HG02763 (cell line): ENCODE measurements at regions not wholly inside any gene's neighbourhood (a gene's known extent, or its start where the extent isn't known, plus 50 kb on each side); places are given as distances from the start of the nearest gene placed in this dataset.

Experiments used
- ATAC-seq: cut with Tn5 transposase; IDR thresholded peaks from one replicate; pipeline ENCODE4 v1.9.1; 2021; ENCODE audit warnings: mild to moderate bottlenecking, moderate library complexity; ENCODE audit not compliant: unreplicated experiment

DNA sequence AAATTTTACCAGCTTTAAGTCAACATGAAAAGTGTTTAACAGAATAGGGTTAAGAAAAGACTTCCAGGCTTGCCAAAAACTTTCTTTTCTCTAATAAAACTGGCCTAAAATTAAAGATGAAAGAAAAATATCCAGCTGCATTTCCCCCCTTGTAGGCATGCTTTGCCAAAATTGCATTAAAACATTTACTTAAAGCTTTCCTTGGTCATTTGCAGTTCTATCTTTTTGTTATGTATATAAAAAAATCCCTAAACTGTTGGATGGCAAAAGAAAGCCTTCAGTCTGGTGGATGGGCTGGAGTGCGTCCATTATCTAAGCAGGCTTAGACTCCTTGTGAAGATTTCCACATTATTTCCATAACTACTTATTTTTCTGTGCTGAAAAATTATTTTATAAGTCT, 105.4 kb upstream of the DSEL start:
- ATAC-seq = no peak

- ATAC-seq = no peak
Observed at GRCh38 chr18:67621049-67621713, 104.7 kb upstream of the DSEL start.

GRCh38 chr18:67618061-67618460, 101.5 kb upstream of the DSEL start:
- ATAC-seq = no peak

GRCh38 chr18:67615876-67616275, 99.4 kb upstream of the DSEL start:
- ATAC-seq = no peak

- ATAC-seq = no peak
Observed at GRCh38 chr18:67613731-67614130, 97.2 kb upstream of the DSEL start.

GRCh38 chr18:67612281-67612680, 95.8 kb upstream of the DSEL start:
- ATAC-seq = no peak

- no peak for ATAC-seq
Observed at GRCh38 chr18:67608615-67609273, 92.2 kb upstream of the DSEL start.

DNA sequence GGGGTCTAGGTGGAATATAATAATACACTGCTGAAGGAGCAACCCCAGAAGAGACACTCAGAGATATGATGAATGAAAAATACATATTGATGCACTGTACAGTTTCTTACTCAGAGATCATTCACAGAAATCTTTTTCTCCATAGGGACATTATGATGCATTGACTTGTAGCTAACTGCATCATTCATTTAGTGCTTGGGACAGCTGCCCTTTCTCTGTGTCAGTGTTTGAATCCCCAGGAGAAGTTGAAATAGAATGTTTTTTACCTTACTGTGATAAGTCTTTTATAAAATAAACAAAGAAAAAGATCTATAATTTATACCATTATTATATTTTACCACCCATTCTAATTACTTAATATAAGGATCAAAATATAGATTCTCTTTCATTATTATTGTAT, 91.7 kb upstream of the DSEL start:
- ATAC-seq = no peak

DNA sequence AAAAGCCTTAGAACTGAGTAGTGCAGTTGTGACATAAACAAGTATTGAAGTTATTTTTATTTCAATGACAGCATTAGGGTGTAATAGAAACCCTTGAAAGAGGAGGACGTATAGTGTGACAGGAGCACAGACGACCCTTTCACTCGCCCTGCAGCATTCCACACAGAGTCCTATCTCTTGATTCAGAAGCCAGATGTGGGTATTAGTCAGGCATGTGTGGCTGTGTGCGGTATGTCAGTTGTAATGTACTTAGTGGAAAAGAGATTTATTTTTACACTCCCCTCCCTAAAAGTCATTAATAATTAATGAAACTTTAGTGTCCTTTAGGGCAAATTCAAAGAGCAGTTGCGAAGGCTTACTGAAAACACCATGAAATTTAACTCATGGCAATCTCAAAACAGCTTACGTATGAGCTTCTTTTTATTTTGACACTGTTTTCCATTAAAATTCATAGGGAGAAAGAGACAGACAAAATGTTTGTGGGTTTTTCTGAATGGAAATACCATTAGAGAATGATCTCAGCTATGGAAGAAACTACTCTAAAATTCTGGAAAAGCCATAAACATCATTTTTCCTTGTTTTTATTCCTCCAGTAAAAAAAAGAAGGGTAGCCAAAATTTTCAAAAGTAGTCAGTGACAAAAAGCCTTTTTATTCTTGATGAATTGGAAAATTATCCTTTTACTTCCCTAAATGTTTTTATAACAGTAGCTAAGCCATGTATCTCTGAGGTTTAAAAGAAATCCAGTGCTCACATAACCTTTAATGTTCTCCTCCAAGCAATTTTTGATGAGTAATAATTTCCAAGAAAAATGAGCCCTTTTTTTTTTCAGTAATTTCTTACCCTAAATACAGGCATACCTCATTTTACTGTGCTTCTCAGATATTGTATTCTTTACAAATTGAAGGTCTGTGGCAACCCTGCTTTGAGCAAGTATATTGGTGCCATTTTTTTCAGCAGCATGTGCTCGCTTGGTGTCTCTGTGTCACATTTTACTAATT, 84.0 kb upstream of the DSEL start:
- ATAC-seq = no peak

DNA sequence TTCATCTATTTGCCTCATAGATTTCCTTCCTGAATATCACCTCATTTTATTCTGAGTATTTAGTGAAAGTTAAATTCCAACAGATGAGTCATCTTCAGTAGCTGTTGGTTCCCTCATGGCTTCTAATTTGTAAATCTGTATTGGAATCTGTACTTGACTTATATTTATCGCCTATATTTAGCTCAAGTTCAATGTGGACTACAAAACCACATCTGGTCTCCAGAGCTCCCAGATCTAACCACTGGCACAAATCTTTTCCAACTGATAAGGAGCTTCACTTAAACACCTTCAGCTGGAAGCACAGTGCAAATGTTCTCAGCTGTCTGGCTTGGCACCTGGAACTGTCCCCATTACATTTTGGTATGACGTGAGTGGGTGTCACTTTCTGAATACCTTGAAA, 82.8 kb upstream of the DSEL start:
- ATAC-seq = no peak

GRCh38 chr18:67597759-67598158, 81.2 kb upstream of the DSEL start:
- ATAC-seq = no peak

- ATAC-seq = no peak
Observed at GRCh38 chr18:67596003-67596402, 79.5 kb upstream of the DSEL start.

DNA sequence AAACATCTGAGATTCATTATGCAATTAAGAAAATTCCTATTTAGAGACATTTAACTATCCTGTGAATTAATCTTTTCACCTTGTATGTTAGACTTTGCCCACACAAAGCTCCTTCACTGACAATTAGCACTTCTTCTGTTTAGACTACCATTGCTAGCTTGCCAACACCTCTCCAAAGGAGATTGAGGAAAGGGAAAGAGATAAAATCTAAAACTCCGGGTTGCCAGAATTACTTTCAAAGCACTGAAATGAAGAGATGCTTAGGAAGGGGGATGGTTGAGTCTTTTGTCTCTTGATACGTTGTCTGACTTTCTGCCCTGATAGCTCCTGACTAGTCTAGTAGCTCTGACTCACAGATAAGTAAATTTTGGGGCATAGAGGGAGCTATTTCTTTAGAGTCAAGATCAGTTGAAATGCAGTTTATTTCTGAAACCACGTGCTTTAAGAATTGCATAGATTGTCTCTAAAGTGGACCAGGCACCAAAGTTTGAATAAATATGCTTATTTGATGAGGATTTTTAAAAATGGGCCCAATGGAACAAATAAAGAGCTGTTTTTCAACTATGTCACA, 74.1 kb upstream of the DSEL start:
- ATAC-seq = no peak

DNA sequence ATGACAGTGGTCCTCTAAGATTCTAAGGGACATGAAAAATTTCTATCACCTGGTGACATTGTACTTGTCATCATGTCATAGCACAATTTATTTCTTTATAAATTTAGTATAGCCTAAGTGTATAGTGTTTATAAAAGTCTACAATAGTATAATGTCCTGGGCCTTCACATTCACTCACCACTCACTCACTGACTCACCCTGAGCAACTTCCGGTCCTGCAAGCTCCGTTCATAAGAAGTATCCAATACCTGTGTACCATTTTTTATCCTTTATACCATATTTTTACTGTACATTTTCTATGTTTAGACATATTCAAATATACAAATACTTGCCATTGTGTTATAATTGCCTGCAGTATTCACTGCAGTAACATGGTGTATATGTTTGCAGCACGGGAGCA, 72.8 kb upstream of the DSEL start:
- no peak for ATAC-seq

DNA sequence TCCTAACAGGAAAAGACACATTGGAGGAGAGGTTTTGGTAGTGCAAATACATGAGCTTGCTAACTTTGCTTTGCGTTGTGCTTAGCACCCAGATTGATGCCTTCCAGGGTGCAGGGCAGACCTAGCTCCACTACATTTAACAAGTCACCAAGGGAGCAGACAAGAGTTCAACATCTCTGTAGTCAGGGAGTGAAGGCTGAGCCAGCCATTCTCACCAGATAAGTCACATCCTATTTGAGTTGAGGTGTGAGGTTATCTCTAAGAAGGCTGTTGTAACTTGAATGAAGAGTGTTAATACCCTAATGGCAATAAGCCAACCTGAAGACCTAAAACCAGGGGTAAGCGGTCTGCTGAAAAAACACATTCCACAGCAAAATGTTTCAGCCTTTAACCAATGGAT, 69.6 kb upstream of the DSEL start:
- no peak for ATAC-seq

- no peak for ATAC-seq
Observed at GRCh38 chr18:67583621-67584020, 67.1 kb upstream of the DSEL start.

DNA sequence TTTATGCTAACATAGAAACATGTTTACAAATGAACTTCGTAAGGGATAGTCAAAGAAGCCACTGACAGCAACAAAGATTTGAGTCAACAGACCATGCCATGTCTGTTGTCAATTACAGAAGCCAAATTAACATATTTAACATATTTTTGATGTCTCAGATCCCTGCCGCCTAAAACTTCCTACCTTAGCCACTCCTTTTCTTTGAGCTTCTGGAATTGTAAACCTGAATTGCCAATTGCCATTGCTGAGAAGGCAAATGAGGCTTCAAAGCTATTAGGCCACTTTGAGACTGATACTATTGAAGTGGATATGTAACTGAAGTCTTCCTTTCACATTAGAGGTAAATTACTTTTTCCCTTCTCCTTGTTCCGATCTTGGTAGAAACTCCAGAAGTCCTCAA, 66.0 kb upstream of the DSEL start:
- no peak for ATAC-seq

- ATAC-seq = no peak
Observed at GRCh38 chr18:67581178-67581577, 64.7 kb upstream of the DSEL start.

- no peak for ATAC-seq
Observed at GRCh38 chr18:67577386-67577785, 60.9 kb upstream of the DSEL start.

DNA sequence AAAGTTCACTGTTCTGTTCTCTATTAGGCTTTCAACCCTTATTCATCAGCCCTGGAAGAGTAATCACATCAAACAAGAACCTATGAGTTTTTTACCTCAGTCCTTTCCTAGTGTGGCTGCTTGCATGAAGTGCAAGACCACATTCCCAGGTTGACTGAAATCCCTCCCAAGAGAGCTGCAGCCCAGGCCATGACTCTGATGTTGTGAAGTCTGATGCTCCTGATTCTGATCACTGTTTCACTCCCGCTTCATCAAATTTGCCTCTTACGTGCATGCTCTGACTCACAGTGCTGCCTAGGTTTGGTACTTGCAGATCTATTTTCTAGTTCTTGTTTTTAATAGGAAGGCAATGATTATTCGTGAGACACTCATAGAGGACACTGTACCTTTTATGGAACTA, 58.2 kb upstream of the DSEL start:
- ATAC-seq = no peak

- ATAC-seq = no peak
Observed at GRCh38 chr18:67568166-67568565, 51.6 kb upstream of the DSEL start.
